Psoas muscle (tissue), 7 donors: ENCODE measurements at regions not wholly inside any gene's neighbourhood (a gene's known extent, or its start where the extent isn't known, plus 50 kb on each side); places are given as distances from the start of the nearest gene placed in this dataset.
A peak's percentile ranks its signal among the peaks of the same experiment; 100 is the strongest.
"Not testable (repeated sequence)": the region's sequence is repeated elsewhere in the genome, so short reads cannot be mapped to it uniquely, and the experiment has no call there.

Experiments
- ATAC-seq, 4 donors: fragments of 200-7000 bp; cut with Tn5 transposase; one replicate each; pipeline ENCODE4 v1.9.1; 2020; ENCODE audit warnings: moderate library complexity in 3 of 4, mild to moderate bottlenecking in 2 of 4
- DNase-seq, 2 donors: peaks; one replicate each; pipeline ENCODE4 v3.0.0-alpha.2; 2020
- H3K27ac ChIP-seq: fragments of 200-600 bp; one replicate; pipeline ENCODE4 v1.8.0; 2022
- H3K27me3 ChIP-seq, 3 donors: fragments of 200-600 bp in 1 of 3; one replicate each; pipeline versions ENCODE4 v1.6.1 to v1.8.0; 2013 to 2022; ENCODE audit warnings: low read length in 2 of 3, mild to moderate bottlenecking in 2 of 3, moderate library complexity in 1 of 3; ENCODE audit not compliant: insufficient read depth in 3 of 3
- H3K36me3 ChIP-seq, 2 donors: fragments of 200-600 bp in 1 of 2; one replicate each; pipeline versions ENCODE4 v1.6.1 to v1.8.0; 2013 to 2022; ENCODE audit warnings: low read depth in 1 of 2, mild to moderate bottlenecking in 1 of 2, moderate library complexity in 1 of 2; ENCODE audit not compliant: insufficient read depth in 1 of 2
- H3K4me1 ChIP-seq: fragments of 200-600 bp; one replicate; pipeline ENCODE4 v1.8.0; 2022
- H3K4me3 ChIP-seq: fragments of 200-600 bp; one replicate; pipeline ENCODE4 v1.8.0; 2022; ENCODE audit warnings: mild to moderate bottlenecking
- H3K9me3 ChIP-seq: fragments of 200-600 bp; one replicate; pipeline ENCODE4 v1.8.0; 2022
- CTCF ChIP-seq: fragments of 200-600 bp; IDR thresholded peaks from one replicate; pipeline ENCODE4 v1.8.0; 2022; ENCODE audit warnings: antibody characterized with exemption
- WGBS, 3 donors: extraction: QIAGEN DNeasy Blood & Tissue Kit; methylation state at CpG; one replicate each; pipeline versions ENCODE4 v1.1.6 to v1.1.7; 2013; 5-methylcytosine and 5-hydroxymethylcytosine counted together
- intact Hi-C, 2 donors: fragments of 100-400 bp; cut with DNase I; formaldehyde crosslinking; loops; one replicate each; pipeline versions ENCODE4 v1.11.0 to v1.14.2; 2022
- donor health status: healthy with polysubstance abuse.
- donor health status: DM: no; HTN: no; CAD: no; lungs with moderate emphysema.
- donor health status: Bipolar disorder and iron deficiency.
- donor health status: healthy.
- donor health status: DM: yes; HTN: yes; CAD: no.
- donor health status: DM: no; HTN: no; CAD: no.
- donor health status: DM: yes; HTN: yes; CAD: no.

DNA sequence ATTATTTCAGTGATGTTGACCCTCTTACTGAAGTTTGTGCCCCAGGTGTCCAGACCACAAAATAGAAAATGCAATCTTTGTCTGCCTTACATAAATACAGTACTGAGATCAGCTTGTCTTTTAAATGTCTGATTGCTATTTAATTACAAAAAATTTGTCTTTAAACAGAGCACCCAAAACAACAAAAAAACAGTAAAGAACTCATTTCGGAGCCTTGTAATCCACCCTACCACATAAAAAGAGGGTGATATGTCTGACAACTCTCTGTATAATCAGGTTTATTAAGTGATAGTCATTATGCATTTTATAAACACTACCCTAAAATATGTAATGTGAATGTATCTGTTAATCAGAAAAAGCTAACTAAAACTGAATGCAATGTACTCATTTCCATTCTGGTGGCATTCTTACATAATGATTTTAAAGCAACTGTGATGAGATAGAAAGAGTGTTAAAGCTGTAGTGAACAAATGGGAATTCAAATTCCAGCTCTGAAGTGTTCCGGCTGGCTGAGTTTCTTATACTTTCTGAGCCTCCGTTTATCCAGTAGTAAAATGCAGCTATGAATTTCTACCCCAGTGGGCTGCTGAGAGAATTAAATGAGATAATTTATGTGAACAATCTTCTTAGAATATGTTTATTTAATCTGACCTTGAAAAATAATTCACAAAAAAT is 486.6 kb downstream of the USP25 start:
- H3K27ac ChIP-seq, result peak overlapping the region; percentile 79
- peaks cover 19% of the 10 kb centered on the region for H3K4me1 ChIP-seq
- no peaks in the 10 kb centered on the region for H3K27me3 ChIP-seq
- H3K9me3 ChIP-seq, result peaks cover 2% of the 10 kb centered on the region
- peak overlapping the region; percentile 32 for H3K4me3 ChIP-seq
- ATAC-seq (no peak), DNase-seq (no peak)
- TF ChIP-seq CTCF, result no peak
- H3K36me3 ChIP-seq, result peaks cover 0 to 10% of the 10 kb centered on the region in 2 donors
- intact Hi-C loops, result loop anchor here in 1 of 2 donors (10.0 kb wide), 1 partner anchor 208 kb away; no protein-coding TSS in a partner anchor
- WGBS, 3 donors, result 32 to 58% (median 33%) methylated on average over 3 of the region's 3 CpGs

- Histone ChIP-seq H3K4me1 (peaks cover 18% of the 10 kb centered on the region), H3K27me3 (no peaks in the 10 kb centered on the region), H3K27ac (no peak overlapping the region), H3K4me3 (no peak overlapping the region), H3K9me3 (peaks cover 3% of the 10 kb centered on the region), H3K36me3 (peaks cover 0 to 12% of the 10 kb centered on the region in 2 donors)
- intact Hi-C loops, result loop anchor here in 1 of 2 donors (10.0 kb wide), 1 partner anchor 206 kb away; no protein-coding TSS in a partner anchor
- DNase-seq, result no peak
- 91 to 99% (median 93%) methylated on average over 4 of the region's 4 CpGs for WGBS, 3 donors
- ATAC-seq, result no peak
- no peak for TF ChIP-seq CTCF
These were observed 489.0 kb downstream of the USP25 start for GRCh38 chr21:16218682-16219343.

DNA sequence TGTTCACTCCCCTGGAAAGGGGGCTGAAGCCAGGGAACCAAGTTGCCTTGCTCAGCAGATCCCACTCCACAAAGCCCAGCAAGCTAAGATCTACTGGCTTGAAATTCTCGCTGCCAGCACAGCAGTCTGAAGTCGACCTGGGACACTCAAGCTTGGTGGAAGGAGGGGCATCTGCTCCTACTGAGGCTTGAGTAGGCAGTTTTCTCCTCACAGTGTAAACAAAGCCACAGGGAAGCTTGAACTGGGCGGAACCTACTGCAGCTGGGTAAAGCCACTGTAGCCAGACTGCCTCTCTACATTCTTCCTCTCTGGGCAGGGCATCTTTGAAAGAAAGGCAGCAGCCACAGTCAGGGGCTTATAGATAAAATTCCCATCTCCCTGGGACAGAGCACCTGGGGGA is 495.0 kb downstream of the USP25 start:
- DNase-seq, ATAC-seq, H3K27me3 ChIP-seq, H3K36me3 ChIP-seq, intact Hi-C loops, H3K4me1 ChIP-seq, H3K27ac ChIP-seq, H3K4me3 ChIP-seq: not testable (repeated sequence)
- H3K9me3 ChIP-seq, result peaks cover 29% of the 10 kb centered on the region
- 84 to 91% (median 87%) methylated on average over 3 of the region's 3 CpGs for WGBS, 3 donors

- no peak for TF ChIP-seq CTCF
- H3K9me3 ChIP-seq, result no peaks in the 10 kb centered on the region
- H3K27me3 ChIP-seq, result no peaks in the 10 kb centered on the region
- intact Hi-C loops, result no loop called here
- WGBS, 3 donors, result 57 to 73% (median 61%) methylated on average over 11 of the region's 11 CpGs
- H3K4me1 ChIP-seq, result peaks cover 3% of the 10 kb centered on the region
- no peak overlapping the region for H3K27ac ChIP-seq
- DNase-seq (peak in 1 of 2 donors; percentile 51), ATAC-seq (peak; percentile 67 to 96 (median 92))
- no peaks in the 10 kb centered on the region for H3K36me3 ChIP-seq
- no peak overlapping the region for H3K4me3 ChIP-seq
These were observed 510.0 kb downstream of the USP25 start for GRCh38 chr21:16239659-16240265.

DNA sequence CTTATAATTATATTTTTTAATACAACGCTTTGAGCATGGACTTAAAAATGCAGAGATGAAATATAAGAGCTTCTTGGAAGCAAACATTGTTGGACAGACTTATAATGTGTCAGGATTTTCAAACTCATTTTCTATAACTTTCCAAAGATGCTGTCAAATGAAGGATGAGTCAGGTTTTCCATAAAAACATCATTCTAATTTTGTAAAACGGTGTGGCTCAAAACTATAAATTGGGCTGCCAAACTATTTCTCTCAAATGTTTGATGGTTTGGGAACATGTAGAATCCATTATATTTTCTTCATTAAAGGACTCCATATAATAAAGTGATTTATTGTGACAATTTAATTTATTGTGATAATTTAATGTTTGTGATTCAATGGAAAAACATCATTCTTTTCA is 511.2 kb downstream of the USP25 start:
- TF ChIP-seq CTCF, result no peak
- Histone ChIP-seq H3K9me3 (no peaks in the 10 kb centered on the region), H3K27me3 (no peaks in the 10 kb centered on the region), H3K36me3 (no peaks in the 10 kb centered on the region), H3K4me3 (no peak overlapping the region), H3K27ac (no peak overlapping the region), H3K4me1 (peaks cover 3% of the 10 kb centered on the region)
- ATAC-seq, result no peak
- no peak for DNase-seq
- WGBS, 3 donors, result 79 to 87% (median 80%) methylated on average over 2 of the region's 2 CpGs
- intact Hi-C loops, result no loop called here
